Heart right ventricle (tissue), 16 donors: ENCODE measurements at regions not wholly inside any gene's neighbourhood (a gene's known extent, or its start where the extent isn't known, plus 50 kb on each side); places are given as distances from the start of the nearest gene placed in this dataset.

ENCODE experiments used
- ATAC-seq, 8 donors: fragments of 200-7000 bp; cut with Tn5 transposase; one replicate each; pipeline ENCODE4 v1.9.1; 2020; ENCODE audit warnings: mild to moderate bottlenecking in 8 of 8, moderate library complexity in 8 of 8, moderate number of reproducible peaks in 1 of 8
- DNase-seq, 2 donors: peaks; one replicate each; pipeline ENCODE4 v3.0.0-alpha.2; 2020
- H3K27ac ChIP-seq, 10 donors: fragments of 200-600 bp; sonication (generic) in 2 of 10; one replicate each; pipeline versions ENCODE4 v1.5.0 to v1.8.0; 2020 to 2022; ENCODE audit warnings: mild to moderate bottlenecking in 3 of 10
- H3K27me3 ChIP-seq, 7 donors: fragments of 200-600 bp; one replicate each; pipeline ENCODE4 v1.8.0; 2021 to 2022; ENCODE audit warnings: mild to moderate bottlenecking in 2 of 7
- H3K36me3 ChIP-seq, 9 donors: fragments of 200-600 bp; sonication (generic) in 1 of 9; one replicate each; pipeline versions ENCODE4 v1.5.0 to v1.8.0; 2020 to 2022; ENCODE audit warnings: mild to moderate bottlenecking in 2 of 9
- H3K4me1 ChIP-seq, 9 donors: fragments of 200-600 bp; sonication (generic) in 1 of 9; one replicate each; pipeline versions ENCODE4 v1.5.0 to v1.8.0; 2020 to 2022; ENCODE audit warnings: mild to moderate bottlenecking in 4 of 9
- H3K4me3 ChIP-seq, 10 donors: fragments of 200-600 bp; sonication (generic) in 2 of 10; one replicate each; pipeline versions ENCODE4 v1.5.0 to v1.8.0; 2020 to 2022; ENCODE audit warnings: mild to moderate bottlenecking in 7 of 10, moderate library complexity in 2 of 10
- H3K9me3 ChIP-seq, 11 donors: fragments of 200-600 bp in 10 of 11; sonication (generic) in 2 of 11; one replicate each; pipeline versions ENCODE4 v1.5.0 to v1.8.0; 2013 to 2022; ENCODE audit warnings: mild to moderate bottlenecking in 2 of 11, control low read depth in 1 of 11, moderate library complexity in 1 of 11
- WGBS, 2 donors: extraction: QIAGEN DNeasy Blood & Tissue Kit; methylation state at CpG; one replicate each; pipeline ENCODE4 v1.1.7; 2013; ENCODE audit warnings: inconsistent platforms in 1 of 2; 5-methylcytosine and 5-hydroxymethylcytosine counted together
- intact Hi-C, 10 donors: fragments of 100-400 bp; cut with DNase I; formaldehyde crosslinking; loops; one replicate each; pipeline versions ENCODE4 v1.11.1 to v1.14.2; 2022
- TF ChIP-seq, protein P1 (sequence below), 9 donors: fragments of 200-600 bp; sonication (generic) in 2 of 9; IDR thresholded peaks; one replicate each; pipeline versions ENCODE4 v1.5.0 to v1.8.0; 2021 to 2022; ENCODE audit warnings: antibody characterized with exemption in 9 of 9, mild to moderate bottlenecking in 5 of 9, moderate library complexity in 1 of 9
- donor health status: Arrhythmogenic right ventricular cardiomyopathy.
- donor health status: ischemic (EF 13 %, LVEDD 7.1; RV severe dilation, severe dysfunction).
- donor health status: healthy with polysubstance abuse.
- donor health status: DM: no; HTN: yes; CAD: no.
- donor health status: DM: no; HTN: no; CAD: no.
- donor health status: ischemic (EF 25% LVEDD 6.9; RV normal size, moderate dysfunction).
- donor health status: ischemic (EF 25% LVEDD 5.7; RV mildly dilated, moderate dysfunction).
- donor health status: healthy.
- donor health status: DM: yes; HTN: yes; CAD: no.
- donor health status: Ischemic cardiomyopathy.
- donor health status: ischemic (EF 35%, LVEDD 5.7; RV mildly dilated, moderate dysfunction).
- donor health status: nonischemic (EF 11% LVEDD 7.7; RV severe dilation, severe dysfunction).
- donor health status: DM: yes; HTN: yes; CAD: no.
- donor health status: PGD.
- donor health status: ischemic (EF 29% LVEDD 5.4; RV normal size, mild dysfunction).
- donor health status: nonischemic (EF 23%, LVEDD 6.1; RV moderate dilation, normal function).

DNA sequence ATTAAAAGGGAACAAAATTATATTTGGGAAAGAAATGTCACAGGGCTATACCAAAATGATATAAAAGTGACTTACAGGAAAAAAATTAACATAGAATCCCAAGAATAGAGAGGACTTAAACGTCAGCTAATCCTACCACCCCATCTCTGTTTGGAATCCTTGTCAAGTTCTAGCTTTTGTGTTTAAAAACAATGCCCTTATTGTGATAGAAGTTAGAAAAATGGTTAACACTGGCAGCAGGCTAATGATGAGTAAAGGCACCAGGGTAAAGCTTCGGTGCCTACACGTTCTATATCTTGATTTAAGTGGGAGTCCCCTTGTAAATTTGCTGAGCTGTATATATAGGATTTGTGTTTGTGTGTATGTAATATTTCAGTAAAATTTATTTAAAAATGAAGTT lies 453.3 kb upstream of the TENM4 start:
- Histone ChIP-seq H3K36me3 (no peaks in the 10 kb centered on the region), H3K9me3 (no peaks in the 10 kb centered on the region), H3K4me3 (no peak overlapping the region), H3K27me3 (no peaks in the 10 kb centered on the region), H3K4me1 (peaks cover 0 to 4% (median 0%) of the 10 kb centered on the region in 9 donors), H3K27ac (no peak overlapping the region)
- TF ChIP-seq, protein P1, sequence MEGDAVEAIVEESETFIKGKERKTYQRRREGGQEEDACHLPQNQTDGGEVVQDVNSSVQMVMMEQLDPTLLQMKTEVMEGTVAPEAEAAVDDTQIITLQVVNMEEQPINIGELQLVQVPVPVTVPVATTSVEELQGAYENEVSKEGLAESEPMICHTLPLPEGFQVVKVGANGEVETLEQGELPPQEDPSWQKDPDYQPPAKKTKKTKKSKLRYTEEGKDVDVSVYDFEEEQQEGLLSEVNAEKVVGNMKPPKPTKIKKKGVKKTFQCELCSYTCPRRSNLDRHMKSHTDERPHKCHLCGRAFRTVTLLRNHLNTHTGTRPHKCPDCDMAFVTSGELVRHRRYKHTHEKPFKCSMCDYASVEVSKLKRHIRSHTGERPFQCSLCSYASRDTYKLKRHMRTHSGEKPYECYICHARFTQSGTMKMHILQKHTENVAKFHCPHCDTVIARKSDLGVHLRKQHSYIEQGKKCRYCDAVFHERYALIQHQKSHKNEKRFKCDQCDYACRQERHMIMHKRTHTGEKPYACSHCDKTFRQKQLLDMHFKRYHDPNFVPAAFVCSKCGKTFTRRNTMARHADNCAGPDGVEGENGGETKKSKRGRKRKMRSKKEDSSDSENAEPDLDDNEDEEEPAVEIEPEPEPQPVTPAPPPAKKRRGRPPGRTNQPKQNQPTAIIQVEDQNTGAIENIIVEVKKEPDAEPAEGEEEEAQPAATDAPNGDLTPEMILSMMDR (IDR thresholded peaks at IDR 0.05), result no peak
- intact Hi-C loops, result no loop called here
- ATAC-seq (no peak), DNase-seq (no peak)
- 67 to 74% methylated on average over 3 of the region's 3 CpGs for WGBS, 2 donors

DNA sequence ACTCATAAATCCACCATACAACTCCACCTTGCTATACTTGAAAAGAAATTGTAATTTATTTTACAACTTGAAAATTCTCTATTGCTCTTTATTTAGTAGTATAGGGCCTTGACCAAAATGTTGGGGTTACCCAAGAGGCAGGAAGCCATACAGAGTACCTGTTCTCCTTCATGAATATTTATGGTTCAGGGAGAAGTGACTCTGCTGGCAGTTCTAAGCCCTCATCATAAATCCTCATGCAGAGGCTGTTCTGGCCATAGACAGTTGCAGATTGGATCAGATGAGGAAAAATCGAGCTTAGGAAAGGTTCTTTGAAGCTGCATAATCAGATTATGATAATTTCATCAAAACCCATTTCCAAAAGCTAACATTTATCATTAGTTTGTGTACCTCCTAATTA lies 449.4 kb upstream of the TENM4 start:
- WGBS, 2 donors, result 52 to 68% methylated on average over 1 of the region's 1 CpG
- Histone ChIP-seq H3K27me3 (no peaks in the 10 kb centered on the region), H3K27ac (no peak overlapping the region), H3K4me1 (no peaks in the 10 kb centered on the region), H3K9me3 (no peaks in the 10 kb centered on the region), H3K4me3 (no peak overlapping the region), H3K36me3 (no peaks in the 10 kb centered on the region)
- no peak for ATAC-seq
- intact Hi-C loops, result no loop called here
- TF ChIP-seq, protein P1 (IDR thresholded peaks at IDR 0.05), result no peak
- no peak for DNase-seq

DNA sequence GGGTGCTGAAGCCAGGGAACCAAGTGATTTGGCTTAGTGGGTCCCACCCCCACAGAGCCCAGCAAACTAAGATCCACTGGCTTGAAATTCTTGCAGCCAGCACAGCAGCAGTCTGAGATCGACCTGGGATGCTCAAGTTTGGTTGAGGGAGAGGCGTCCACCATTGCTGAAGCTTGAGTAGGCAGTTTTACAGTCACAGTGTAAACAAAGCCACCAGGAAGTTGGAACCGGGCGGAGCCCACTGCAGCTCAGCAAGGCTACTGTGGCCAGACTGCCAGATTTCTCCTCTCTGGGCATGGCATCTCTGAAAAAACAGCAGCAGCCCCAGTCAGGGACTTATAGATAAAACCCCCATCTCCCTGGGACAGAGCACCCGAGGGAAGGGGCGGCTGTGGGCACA lies 424.1 kb upstream of the TENM4 start:
- Histone ChIP-seq H3K36me3 (no peaks in the 10 kb centered on the region), H3K27ac (no peak overlapping the region), H3K4me3 (no peak overlapping the region), H3K9me3 (peaks cover 0 to 13% (median 0%) of the 10 kb centered on the region in 11 donors), H3K4me1 (no peaks in the 10 kb centered on the region), H3K27me3 (no peaks in the 10 kb centered on the region)
- intact Hi-C loops, result loop anchor here in 1 of 10 donors (10.0 kb wide), 1 partner anchor 60 kb away; no protein-coding TSS in a partner anchor
- TF ChIP-seq, protein P1 (IDR thresholded peaks at IDR 0.05), result no peak
- no peak for DNase-seq
- WGBS, 2 donors, result 73 to 77% methylated on average over 6 of the region's 6 CpGs
- no peak for ATAC-seq

DNA sequence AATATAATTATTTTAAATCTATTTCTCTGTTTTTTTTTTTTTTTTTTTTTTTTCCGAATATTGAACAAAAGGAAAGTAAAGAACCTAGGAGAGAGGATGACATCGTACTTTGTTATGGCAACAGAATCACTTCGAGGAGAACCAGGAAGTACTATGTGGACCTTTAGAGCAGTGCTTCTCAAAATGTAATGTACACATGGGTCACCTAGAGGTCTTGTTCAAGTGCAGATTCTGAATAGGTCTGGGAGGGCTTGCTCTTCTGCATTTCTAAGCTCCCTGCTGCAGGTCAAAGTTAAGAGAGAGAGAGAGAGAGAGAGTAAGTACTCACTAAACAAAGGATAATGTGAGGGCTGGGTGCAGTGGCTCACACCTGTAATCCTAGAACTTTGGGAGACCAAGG lies 419.5 kb upstream of the TENM4 start:
- H3K27ac ChIP-seq, result no peak overlapping the region
- DNase-seq, result no peak
- H3K27me3 ChIP-seq, result no peaks in the 10 kb centered on the region
- H3K36me3 ChIP-seq, result no peaks in the 10 kb centered on the region
- intact Hi-C loops, result loop anchor here in 1 of 10 donors (10.0 kb wide), 1 partner anchor 64 kb away; no protein-coding TSS in a partner anchor
- WGBS, 2 donors, result 60 to 81% methylated on average over 3 of the region's 3 CpGs
- ATAC-seq, result no peak
- H3K4me3 ChIP-seq, result no peak overlapping the region
- H3K4me1 ChIP-seq, result no peaks in the 10 kb centered on the region
- TF ChIP-seq, protein P1 (IDR thresholded peaks at IDR 0.05), result no peak
- H3K9me3 ChIP-seq, result no peaks in the 10 kb centered on the region
